ENCODE measurements at regions not wholly inside any gene's neighbourhood (a gene's known extent, or its start where the extent isn't known, plus 50 kb on each side); places are given as distances from the start of the nearest gene placed in this dataset.

DNA sequence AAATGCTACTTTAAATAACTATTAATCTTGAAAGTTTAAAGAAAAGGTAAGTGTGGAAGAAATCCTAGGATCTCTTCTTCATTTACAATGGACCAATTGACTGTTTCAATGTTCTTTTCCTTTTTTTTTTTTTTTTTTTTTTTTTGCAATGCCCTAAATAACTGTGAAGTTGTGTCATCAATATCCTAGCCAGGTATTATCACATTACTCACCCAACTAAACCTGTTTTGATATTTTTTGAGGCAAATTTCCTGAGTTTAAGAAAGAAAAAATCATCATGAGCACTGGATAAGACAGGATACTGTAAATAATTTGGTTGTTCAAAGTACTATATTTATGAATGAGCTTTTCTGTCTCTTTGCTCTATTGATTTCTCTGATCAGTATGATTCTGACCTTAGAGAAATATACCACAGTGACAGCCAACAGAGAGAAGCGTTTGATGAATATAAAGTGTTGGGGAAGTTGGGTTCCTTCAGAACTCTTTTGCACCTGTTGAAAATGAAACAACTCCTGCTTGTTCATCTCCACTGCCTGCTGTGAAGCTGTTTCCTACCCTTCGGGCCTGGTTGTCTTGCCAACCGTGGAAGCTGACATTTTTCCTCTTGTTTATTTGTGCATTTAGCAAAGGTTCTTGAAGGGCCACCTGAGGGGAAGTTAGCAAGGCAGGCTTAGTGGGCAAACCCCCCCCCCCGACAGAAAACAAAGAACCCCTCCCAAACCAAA, 1220.5 kb upstream of the SLC10A2 start:
- no peak for DNase-seq (ENCODE audit: low spot score)
- intact Hi-C loops (cut with DNase I) = no loop called here

DNA sequence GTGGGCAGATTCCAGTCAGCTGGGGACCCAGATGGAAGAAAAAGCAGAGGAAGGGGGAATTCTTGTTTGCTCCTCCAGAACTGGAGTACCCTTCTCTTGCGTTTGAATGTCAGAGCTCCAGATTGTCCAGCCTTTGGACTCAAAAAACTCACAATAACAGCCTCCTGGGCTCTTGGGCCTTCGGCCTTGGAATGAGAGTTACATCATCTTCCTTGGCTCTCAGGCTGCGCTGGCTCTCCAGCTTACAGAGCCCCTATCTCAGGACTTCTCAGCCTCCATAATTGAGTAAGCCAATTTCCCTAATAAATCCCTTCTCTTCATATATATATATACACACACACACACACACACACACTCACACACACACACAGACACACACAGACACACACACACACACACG, 1215.7 kb upstream of the SLC10A2 start:
- intact Hi-C loops (cut with DNase I) = no loop called here
- DNase-seq (ENCODE audit: low spot score) = no peak

DNA sequence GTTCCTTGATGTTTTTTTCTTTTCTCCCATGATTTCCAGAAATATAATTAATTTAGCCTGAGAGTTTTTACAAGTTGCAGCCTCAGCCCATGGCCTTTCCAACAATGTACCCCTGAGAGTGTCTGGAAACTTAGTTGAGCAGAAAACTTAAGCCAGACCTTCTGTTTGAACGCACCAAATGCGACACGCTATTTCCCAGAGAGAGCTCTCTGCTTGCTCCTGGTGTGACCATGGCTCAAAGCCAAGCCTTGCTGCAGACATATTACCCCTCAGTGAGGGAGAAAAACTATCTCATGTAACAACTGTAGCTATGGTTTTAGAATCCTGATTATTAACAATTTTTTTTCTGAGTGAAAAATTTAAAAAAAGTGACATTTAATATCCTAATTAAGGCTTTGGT, 1204.5 kb upstream of the SLC10A2 start:
- intact Hi-C loops (cut with DNase I) = no loop called here
- DNase-seq (ENCODE audit: low spot score) = no peak

DNA sequence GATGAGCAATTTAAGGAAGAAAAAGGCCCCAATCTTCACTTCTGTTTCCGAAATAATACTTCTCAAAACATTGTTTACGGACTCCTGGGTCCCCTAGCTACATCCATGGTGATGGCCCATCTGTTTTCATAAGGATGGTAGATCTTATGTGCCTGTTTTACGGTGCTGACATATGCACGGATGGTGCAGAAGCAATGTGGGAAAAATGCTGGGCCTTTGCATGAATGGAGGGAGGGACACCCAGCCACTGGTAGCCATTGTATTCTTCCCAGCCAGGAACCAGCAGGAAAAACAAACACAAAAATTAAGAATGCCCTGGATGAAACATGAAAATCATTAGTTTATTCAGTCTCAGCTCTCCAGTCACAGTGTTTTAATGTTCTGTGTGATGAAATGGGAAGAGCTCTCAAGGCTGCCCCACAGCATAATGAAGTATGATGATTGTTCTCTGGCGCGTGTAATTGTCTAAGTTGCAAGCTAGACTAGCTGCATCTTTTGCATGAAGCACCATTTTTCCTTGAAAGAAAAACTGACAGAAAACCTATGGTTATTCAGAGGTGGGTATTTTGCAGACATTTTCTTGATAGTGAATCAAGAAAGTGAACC, 1201.1 kb upstream of the SLC10A2 start:
- intact Hi-C loops (cut with DNase I) = no loop called here
- DNase-seq (ENCODE audit: low spot score) = no peak

DNA sequence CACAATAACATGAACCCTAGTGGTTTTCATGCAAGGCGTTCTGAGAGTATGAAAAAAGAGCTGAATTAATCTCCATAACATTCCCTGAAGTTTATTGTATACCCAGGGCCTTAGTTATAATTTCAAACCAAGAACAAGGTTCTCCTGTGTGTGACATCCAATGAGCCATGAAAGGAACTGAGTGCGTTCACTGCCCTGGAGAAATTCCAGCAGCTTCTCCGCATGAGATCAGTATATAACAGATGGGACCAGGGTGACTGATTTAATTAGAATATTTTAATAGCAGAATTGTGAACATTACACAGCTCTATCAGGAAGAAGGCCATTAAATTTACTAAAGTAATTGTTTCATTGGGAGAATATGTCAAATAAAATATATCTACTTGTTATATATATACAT, 1190.5 kb upstream of the SLC10A2 start:
- DNase-seq (ENCODE audit: low spot score) = no peak
- intact Hi-C loops (cut with DNase I) = no loop called here

DNA sequence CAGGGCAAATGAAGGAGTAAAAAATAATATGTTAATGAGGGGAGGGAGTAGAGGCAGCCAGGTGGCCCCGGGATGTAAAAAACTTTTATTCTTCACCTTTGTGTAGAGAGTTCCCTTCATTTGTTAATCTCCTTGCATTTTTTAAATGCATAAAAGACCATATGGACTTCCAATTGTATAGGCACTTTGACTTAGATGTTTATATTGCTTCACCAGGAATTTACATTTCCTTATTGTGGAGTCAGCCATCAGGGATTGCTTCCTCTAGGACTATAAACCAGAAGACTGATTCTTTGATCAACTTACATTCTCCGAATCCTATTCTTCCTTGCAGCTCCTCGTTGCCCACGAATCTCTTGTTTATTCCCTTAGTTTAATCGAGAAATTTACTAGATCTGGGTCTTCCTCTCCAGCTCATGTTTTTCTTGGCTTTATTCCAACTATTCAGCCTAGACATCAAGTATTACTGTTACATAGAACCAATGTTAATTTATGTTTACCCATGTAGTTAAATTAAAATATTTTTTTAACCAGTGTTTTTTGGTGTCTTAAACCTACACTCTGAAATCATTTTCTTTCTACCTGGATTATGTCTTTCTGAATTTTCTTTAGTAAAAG, 1187.0 kb upstream of the SLC10A2 start:
- intact Hi-C loops (cut with DNase I) = no loop called here
- DNase-seq (ENCODE audit: low spot score) = no peak

DNA sequence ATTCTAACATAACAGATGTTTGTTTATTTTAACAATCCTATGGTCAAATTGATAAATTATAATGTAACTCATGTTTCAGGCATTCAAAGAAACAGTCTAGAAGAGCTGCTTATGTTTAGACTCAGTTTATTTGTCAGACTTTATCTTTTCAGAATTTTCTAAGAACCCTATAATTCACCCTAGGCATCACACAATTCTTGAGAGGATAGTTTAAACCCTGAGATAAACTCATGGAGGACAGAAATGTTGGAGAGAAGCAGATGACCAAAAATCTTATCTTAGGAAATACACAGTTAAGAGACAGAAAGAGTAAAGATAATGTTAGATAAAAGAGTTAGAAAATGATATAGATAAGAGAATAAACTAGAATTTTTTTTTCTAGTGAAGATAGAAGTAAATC, 1185.7 kb upstream of the SLC10A2 start:
- intact Hi-C loops (cut with DNase I) = no loop called here

DNA sequence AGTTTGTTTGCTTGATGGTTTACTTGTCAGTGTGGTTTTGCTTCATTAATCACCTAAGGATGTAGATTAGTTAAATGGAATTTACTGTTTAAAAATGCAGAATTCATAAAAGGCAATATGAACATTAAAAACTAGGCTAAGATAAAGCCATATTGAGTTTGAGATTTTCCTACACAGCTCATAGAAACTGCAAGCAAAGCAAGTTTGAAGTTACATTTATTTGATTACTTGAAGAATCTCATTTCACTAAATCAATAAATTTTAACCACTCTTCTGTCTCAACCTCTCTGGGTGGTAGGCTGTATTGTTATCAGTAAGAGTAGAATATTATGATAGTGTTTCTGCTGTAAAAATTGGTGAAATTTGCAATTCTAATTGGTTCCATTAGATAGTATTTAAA, 1180.7 kb upstream of the SLC10A2 start:
- intact Hi-C loops (cut with DNase I) = no loop called here
- DNase-seq (ENCODE audit: low spot score) = no peak

More for the DNA sequence above, 1185.7 kb upstream of the SLC10A2 start:
- DNase-seq (ENCODE audit: low spot score) = no peak

DNA sequence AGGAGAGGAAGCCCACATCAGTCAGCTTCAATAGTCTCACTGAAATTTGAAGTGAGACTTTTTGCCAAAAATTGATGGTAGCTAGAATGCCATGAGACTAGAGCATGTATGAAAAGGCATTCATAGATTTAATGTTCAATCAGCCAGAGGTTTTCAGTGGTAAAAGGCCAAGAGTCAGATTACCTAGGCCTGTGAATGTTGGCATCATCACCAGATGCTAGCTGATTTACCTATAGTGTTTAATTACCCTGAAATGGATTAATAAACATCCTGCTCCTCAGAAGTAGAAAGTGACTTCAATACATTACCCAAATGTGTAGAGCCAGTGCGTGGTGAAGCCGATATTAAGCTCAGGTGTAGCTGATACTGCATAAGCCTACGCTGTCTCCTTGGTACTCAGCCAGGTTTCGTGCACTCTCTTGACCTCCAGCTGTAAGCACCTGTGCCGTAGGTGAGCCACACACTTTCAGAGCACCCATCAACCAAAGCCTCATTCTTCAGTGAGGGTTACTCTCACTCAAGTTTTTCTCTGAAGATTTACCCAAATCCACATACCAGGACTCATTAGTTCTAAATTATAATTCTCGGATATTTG, 1140.3 kb upstream of the SLC10A2 start:
- DNase-seq (ENCODE audit: low spot score) = no peak

DNA sequence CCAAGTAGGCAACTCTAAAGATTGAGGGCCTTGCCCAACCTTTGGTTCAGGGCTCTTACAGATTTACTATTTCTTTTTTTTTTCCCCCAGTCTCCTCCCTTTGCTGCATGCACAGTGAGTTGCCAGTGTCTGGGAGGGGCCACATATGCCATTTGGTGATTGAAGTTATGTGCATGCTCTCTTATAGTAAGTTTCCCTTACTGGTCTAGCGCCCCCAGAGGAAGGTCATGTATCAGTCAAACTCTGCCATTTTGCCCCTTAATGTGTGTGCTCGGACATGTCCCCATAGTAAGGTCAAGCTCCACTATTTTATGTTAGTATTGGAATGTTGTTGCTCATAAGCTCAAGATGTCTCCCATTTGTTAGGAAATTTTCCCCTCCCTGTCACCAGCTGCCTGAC, 1138.0 kb upstream of the SLC10A2 start:
- DNase-seq (ENCODE audit: low spot score) = no peak
- intact Hi-C loops (cut with DNase I) = no loop called here

More for the DNA sequence above, 1140.3 kb upstream of the SLC10A2 start:
- intact Hi-C loops (cut with DNase I) = no loop called here

DNA sequence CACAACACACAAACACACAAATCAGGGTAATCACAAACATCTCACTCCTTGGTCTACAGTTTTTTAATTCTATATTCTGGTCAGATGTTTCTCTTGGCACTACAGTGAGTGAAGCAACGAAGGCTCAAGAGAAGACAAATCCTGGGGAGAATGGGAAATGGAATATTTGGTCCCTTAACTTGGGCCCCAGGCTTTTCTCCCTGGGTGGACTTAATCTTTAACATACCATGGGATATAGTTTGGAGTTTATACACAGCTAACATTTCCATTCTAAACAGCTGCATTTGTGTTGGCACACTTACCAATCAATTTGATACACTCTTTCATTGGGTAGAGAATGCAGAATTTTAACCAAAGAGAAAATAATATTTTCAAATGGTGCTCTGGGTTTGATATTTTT, 1132.6 kb upstream of the SLC10A2 start:
- intact Hi-C loops (cut with DNase I) = loop anchor here in 1 of 2 donors (5.0 kb wide), 1 partner anchor 1884 kb away; no protein-coding TSS in a partner anchor
- DNase-seq (ENCODE audit: low spot score) = no peak

DNA sequence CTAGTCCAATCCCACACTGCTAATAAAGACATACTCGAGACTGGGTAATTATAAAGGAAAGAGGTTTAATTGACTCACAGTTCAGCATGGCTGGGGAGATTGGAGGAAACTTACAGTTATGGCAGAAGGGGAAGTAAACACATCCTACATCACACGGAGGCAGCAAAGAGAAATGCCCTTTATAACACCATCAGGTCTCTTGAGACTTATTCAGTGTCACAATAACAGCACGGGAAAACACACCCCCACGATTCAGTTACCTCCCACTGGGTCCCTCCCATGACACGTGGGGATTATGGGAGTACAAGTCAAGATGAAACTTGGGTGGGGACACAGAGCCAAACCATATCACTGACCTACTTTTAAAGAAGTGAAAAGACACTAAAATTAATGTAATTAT, 1130.4 kb upstream of the SLC10A2 start:
- intact Hi-C loops (cut with DNase I) = loop anchor here in 1 of 2 donors (5.0 kb wide), 1 partner anchor 1886 kb away; no protein-coding TSS in a partner anchor
- DNase-seq (ENCODE audit: low spot score) = no peak

DNA sequence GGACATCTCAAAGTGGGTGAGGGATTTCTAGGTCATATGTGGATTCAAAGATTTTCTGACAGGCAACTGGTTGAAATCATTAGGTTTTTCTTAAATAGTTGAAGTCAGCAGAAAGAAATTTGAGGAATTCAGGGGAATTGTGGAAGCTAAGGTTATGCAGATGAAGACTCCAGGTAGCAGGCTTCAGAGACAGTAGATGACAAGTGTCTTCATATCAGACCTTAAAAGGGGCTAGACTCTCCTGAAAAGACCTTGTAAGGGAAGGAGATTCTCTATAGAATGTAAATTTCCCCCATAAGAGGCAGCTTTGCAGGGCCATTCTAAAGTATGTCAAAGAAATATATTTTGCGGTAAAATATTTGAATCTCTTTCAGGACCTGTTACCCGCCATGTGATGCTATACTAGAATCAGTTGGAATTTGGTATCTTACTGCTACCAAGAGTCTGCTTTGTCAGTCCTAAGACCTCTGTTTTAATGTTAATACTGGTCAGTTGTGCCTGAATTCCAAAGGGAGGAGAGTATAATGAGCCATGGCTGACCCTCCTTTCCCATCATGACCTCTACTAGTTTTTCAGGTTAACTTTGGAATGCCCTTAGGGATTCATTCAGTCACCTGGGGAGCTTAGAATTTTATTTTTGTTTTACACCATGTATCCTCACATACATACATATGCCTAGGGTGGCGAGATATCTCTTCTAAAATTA, 1115.5 kb upstream of the SLC10A2 start:
- no peak for DNase-seq (ENCODE audit: low spot score)
- intact Hi-C loops (cut with DNase I) = no loop called here

DNA sequence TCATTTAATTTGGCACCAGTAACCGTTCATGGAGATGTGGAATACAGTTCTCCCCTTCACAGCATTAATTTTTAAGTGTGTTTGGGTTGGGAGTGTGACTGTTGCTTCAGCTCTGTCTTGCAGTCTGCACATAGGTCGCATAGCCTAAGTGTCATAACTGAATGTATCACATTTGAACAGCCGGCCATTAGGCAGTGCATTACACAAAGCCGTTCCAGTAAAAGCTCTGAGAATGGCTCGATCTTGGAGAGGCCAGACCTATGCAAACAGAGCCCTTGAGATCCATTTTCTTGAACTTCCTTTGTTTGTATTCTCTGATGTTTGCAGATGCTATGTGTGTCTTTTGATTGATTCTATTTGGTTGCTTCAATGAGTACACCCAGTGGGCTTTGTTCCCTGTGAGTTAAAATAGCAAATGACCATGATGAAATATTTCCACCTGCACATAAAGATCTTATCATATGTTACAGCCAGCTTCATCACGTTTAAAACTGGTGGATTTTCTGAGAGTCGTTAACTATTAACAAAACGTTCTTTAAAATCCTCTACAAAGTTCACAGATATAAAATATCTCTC, 1104.9 kb upstream of the SLC10A2 start:
- intact Hi-C loops (cut with DNase I) = no loop called here
- no peak for DNase-seq (ENCODE audit: low spot score)

DNA sequence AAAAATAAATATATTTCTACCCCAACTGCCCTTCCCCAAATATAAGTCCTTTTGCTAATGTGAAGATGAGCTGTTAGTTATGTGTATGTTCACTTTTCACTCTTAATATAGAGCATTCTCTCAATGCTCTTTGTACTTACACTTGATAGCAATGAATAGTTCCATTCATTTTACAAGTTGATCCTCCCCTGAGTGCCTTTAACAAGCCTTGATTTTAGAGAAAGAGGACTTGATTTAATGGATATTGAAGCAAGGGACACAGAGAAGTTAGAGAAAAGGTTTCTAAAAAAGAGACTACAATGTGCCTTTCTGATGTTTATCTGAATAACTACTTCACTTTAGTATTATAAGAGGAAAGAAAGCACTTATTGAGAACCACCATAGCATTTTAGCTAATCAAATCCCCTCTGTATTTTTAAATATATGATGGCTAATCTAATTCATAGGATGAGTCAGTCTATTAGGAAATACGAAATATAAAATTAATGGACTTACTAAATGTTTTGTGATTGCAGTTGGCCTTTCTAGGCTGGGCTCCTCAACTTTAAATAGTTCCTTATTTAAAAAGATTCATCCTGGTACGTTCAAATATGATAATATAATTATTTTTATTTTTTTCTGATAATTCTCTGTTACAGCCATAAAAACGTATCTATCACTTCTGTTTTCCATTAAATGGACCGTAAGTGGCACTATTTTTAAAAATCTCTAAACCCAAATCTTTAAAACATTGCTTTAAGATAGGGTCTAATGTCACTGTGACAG, 1097.8 kb upstream of the SLC10A2 start:
- DNase-seq (ENCODE audit: low spot score) = no peak
- intact Hi-C loops (cut with DNase I) = loop anchor here in 1 of 2 donors (5.0 kb wide), 1 partner anchor 192 kb away; no protein-coding TSS in a partner anchor

DNA sequence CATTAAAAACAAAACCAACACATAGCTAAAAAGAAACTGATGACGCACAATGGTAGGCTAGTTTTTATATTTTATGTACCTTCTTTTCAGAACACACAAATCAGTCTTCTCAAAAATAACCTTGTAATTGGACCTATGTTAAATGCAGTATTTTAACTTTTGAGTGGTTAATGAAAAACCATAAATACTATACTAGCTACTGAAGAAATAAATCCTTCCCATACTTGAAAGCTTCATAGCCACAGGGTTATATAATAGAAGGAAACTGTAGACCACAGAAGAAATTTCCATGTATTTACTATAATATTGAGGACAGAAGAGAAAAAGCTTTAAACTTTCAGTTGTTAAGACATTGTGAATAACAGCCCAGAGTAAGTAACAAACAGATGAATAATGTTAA, 1094.3 kb upstream of the SLC10A2 start:
- intact Hi-C loops (cut with DNase I) = loop anchor here in 1 of 2 donors (5.0 kb wide), 1 partner anchor 188 kb away; no protein-coding TSS in a partner anchor
- DNase-seq (ENCODE audit: low spot score) = no peak

DNA sequence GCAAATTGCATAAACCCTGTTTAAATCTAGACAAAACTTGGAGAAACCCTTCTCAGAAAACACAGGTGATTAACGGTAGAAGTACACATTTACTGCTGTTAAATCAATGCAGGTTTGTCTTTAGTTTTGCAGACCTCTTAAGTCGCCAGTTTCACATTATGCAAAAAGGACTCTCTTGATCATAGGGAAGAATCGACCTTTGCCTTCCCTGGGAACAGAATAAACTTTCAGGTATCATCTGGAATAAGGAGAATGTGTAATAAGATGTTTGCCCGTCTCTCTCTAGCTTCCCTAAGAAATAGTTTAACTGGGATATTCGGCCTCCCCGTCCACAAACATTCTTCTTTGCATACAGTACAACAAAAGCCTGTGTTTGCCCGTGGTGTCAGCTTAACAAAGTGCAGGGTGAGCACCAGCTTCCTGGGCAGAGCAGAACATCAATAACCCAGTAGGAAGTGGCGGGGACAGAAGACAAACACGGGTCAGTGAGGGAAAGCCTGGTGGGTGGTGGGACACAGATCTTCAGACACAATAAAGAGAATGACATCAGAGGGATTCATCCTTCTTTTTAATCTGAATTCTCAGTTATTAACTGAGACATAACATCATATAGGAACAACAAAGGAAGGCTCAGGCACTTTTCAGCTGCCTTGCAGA, 1077.7 kb upstream of the SLC10A2 start:
- intact Hi-C loops (cut with DNase I) = no loop called here
- DNase-seq (ENCODE audit: low spot score) = no peak

DNA sequence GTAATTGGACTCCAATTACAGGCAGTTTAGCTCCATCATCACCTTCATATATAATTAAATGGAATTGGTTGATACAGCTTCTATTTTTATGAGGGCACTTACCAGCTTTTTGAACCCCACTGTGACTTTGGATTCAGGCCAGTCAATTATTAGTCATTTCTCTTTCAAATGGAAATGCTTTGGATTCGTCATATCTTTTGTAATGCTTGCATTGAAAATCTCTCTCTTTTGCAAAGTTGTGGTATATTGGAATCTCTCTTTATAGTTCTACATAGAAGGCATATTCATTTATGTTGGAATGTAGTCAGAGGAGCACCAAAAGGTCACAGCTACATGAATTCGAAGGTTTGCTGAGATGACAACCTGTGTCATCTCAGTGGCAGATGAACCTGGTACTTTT, 1074.3 kb upstream of the SLC10A2 start:
- no peak for DNase-seq (ENCODE audit: low spot score)
- intact Hi-C loops (cut with DNase I) = no loop called here

Measured in posterior vena cava (tissue), 2 donors.